ENCODE measurements at regions not wholly inside any gene's neighbourhood (a gene's known extent, or its start where the extent isn't known, plus 50 kb on each side); places are given as distances from the start of the nearest gene placed in this dataset.

DNA sequence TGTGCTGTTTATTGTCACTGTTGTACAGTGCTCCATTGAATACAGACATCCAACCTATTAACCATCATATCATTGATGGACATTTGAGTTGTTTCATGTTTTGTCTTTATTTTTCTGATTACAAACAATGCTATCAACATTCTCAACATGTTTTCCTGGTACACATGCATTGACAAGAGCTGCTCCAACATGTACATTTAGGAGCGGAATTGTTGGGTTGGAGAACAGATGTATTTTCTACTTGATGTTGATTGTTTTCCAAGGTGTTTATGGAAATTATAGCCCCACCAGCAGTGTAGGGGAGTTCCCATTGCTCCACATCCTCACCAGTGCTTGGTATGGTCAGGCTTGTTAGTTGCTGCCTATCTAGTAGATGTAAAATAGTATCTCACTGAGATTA is 204.1 kb upstream of the CLINT1 start:
- WGBS, 2 donors, result 100% methylated on average over 1 of the region's 1 CpG
- Histone ChIP-seq H3K9me3 (no peaks in the 10 kb centered on the region), H3K27me3 (no peaks in the 10 kb centered on the region), H3K27ac (no peak overlapping the region), H3K4me3 (replicated peaks in 1 of 3) (no peak overlapping the region), H3K4me1 (no peaks in the 10 kb centered on the region), H3K36me3 (no peaks in the 10 kb centered on the region)
- TF ChIP-seq POLR2A (IDR thresholded peaks at IDR 0.05) (no peak), CTCF (IDR thresholded peaks at IDR 0.05) (no peak)
- intact Hi-C loops (cut with DNase I), result no loop called here
- DNase-seq, result no peak

GRCh38 chr5:158061451-158061850 is 202.5 kb upstream of the CLINT1 start:
- DNase-seq, result no peak
- intact Hi-C loops (cut with DNase I), result no loop called here
- no peaks in the 10 kb centered on the region for H3K36me3 ChIP-seq
- H3K9me3 ChIP-seq, result no peaks in the 10 kb centered on the region
- H3K4me3 ChIP-seq (replicated peaks in 1 of 3), result no peak overlapping the region
- TF ChIP-seq POLR2A (IDR thresholded peaks at IDR 0.05) (no peak), CTCF (IDR thresholded peaks at IDR 0.05) (no peak)
- no peak overlapping the region for H3K27ac ChIP-seq
- WGBS, 2 donors, result 81 to 84% methylated on average over 4 of the region's 4 CpGs
- no peaks in the 10 kb centered on the region for H3K27me3 ChIP-seq
- no peaks in the 10 kb centered on the region for H3K4me1 ChIP-seq

- 82 to 86% methylated on average over 2 of the region's 2 CpGs for WGBS, 2 donors
These were observed 201.3 kb upstream of the CLINT1 start for GRCh38 chr5:158060212-158060611.

DNA sequence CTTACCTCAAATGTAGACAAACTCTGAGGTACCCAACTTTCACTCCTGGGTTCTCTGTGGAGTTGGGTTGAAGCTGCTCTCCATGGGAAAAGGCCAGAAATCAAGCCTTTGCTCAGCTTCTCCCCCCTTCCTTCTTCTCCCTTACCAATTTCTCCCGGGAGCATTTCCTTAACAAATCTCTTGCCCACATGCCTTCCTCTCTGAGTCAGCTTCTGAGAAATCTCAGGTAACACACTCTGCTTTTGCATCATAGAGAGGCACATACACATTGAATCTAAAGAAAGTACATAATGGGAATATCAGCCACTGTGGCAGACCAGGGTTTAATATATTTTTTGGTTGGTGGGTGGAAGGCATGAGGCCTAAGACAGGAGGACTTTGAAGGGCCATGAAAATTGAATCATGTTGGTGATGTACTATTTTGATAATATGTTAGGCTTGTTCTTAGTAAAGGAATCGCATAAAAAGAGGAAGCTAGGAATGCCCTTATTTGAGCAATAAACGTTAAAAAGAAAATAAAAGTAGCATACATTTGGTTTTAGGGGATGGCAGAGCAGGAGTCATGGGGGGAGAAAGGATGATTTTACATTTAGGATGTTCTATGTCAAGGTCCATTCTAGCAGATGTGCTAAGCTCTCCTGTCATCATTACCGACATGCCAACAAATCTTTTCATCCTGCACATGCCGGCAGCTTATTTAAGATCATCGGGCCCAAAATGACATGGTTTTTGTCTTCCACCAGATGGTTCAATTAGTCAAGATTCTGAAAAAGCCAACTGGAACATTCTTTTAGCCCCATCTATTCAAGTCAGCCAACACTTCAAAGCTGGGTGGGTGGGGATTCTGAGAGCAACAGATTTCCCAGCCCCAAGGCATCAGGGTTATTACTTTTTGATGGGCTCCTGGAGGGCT is 199.5 kb upstream of the CLINT1 start:
- Histone ChIP-seq H3K4me3 (replicated peaks in 1 of 3) (no peak overlapping the region), H3K4me1 (no peaks in the 10 kb centered on the region), H3K27me3 (no peaks in the 10 kb centered on the region), H3K27ac (no peak overlapping the region), H3K36me3 (no peaks in the 10 kb centered on the region), H3K9me3 (no peaks in the 10 kb centered on the region)
- intact Hi-C loops (cut with DNase I), result no loop called here
- WGBS, 2 donors, result 80 to 85% methylated on average over 6 of the region's 6 CpGs
- TF ChIP-seq CTCF (IDR thresholded peaks at IDR 0.05), result no peak
- no peak for TF ChIP-seq POLR2A (IDR thresholded peaks at IDR 0.05)
- no peak for DNase-seq

More at GRCh38 chr5:158060212-158060611, 201.3 kb upstream of the CLINT1 start:
- TF ChIP-seq CTCF (IDR thresholded peaks at IDR 0.05) (no peak), POLR2A (IDR thresholded peaks at IDR 0.05) (no peak)
- DNase-seq, result no peak
- Histone ChIP-seq H3K4me1 (no peaks in the 10 kb centered on the region), H3K4me3 (replicated peaks in 1 of 3) (no peak overlapping the region), H3K27me3 (no peaks in the 10 kb centered on the region), H3K36me3 (no peaks in the 10 kb centered on the region), H3K27ac (no peak overlapping the region), H3K9me3 (no peaks in the 10 kb centered on the region)
- intact Hi-C loops (cut with DNase I), result no loop called here

- H3K9me3 ChIP-seq, result no peaks in the 10 kb centered on the region
- no peaks in the 10 kb centered on the region for H3K27me3 ChIP-seq
- H3K36me3 ChIP-seq, result no peaks in the 10 kb centered on the region
- DNase-seq, result no peak
- H3K4me1 ChIP-seq, result no peaks in the 10 kb centered on the region
- H3K27ac ChIP-seq, result no peak overlapping the region
- intact Hi-C loops (cut with DNase I), result no loop called here
- TF ChIP-seq CTCF (IDR thresholded peaks at IDR 0.05), result no peak
- no peak for TF ChIP-seq POLR2A (IDR thresholded peaks at IDR 0.05)
- WGBS, 2 donors, result 86% methylated on average over 5 of the region's 5 CpGs
- no peak overlapping the region for H3K4me3 ChIP-seq (replicated peaks in 1 of 3)
These were observed 197.3 kb upstream of the CLINT1 start for GRCh38 chr5:158056130-158056825.

All from thyroid gland (tissue), 4 donors.